ENCODE measurements at regions not wholly inside any gene's neighbourhood (a gene's known extent, or its start where the extent isn't known, plus 50 kb on each side); places are given as distances from the start of the nearest gene placed in this dataset.
"Not testable (repeated sequence)": the region's sequence is repeated elsewhere in the genome, so short reads cannot be mapped to it uniquely, and the experiment has no call there.

DNA sequence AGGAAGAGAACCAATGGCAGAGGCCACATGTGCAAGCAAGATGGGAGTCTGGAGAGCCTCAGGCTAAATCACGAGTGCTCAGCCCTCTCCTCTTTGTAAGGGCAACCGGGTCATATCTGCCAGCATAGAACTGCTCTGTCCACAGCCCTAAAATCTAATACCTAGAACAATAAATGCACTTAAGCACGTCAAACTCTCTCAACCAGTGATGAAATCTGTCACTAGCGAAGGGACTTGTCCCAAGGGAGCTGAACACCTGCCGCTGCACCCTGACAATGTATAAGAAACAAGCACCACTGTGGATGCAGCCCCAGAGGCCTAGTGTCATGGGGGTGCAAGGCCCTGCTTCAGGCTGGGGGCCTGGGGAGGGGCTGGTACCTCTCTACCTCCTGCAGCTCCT lies 82.5 kb downstream of the PRL start:
- Histone ChIP-seq H3K4me1 (no peaks in the 10 kb centered on the region), H3K4me2 (no peak overlapping the region), H3K9me3 (no peaks in the 10 kb centered on the region), H3K27ac (no peak overlapping the region), H3K4me3 (no peak overlapping the region)
- ATAC-seq (no peak), FAIRE-seq (no peak), DNase-seq (ENCODE audit: low read depth in 1 of 2, low spot score in 1 of 2) (no peak)
- CTCF ChIA-PET, result no interaction called here
- WGBS (ENCODE audit: missing lambda C conversion rate), result 74% methylated on average over 4 of the region's 5 CpGs
- POLR2A ChIA-PET, result no interaction called here
- TF ChIP-seq, protein P1, sequence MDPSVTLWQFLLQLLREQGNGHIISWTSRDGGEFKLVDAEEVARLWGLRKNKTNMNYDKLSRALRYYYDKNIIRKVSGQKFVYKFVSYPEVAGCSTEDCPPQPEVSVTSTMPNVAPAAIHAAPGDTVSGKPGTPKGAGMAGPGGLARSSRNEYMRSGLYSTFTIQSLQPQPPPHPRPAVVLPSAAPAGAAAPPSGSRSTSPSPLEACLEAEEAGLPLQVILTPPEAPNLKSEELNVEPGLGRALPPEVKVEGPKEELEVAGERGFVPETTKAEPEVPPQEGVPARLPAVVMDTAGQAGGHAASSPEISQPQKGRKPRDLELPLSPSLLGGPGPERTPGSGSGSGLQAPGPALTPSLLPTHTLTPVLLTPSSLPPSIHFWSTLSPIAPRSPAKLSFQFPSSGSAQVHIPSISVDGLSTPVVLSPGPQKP (IDR thresholded peaks at IDR 0.05; ENCODE audit: low read depth, low read length), result no peak

DNA sequence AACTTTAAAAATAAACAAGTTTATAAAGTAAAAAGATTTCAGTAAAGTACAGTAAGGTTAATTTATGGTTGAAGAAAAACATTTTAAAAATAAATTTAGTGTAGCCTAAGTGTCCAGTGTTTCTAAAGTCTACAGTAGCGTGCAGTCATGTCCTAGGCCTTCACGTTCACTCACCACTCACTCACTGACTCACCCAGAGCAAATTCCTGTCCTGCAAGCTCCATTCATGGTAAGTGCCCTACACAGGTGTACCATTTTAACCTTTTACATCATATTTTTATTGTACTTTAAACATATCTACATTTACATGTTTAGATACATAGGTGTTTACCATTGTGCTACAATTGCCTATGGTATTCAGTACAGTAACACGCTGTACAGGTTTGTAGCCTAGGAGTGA lies 81.4 kb downstream of the PRL start:
- POLR2A ChIA-PET; ATAC-seq; H3K4me2 ChIP-seq; DNase-seq (ENCODE audit: low read depth in 1 of 2, low spot score in 1 of 2); H3K27ac ChIP-seq; H3K4me1 ChIP-seq; H3K4me3 ChIP-seq; H3K9me3 ChIP-seq; FAIRE-seq: not testable (repeated sequence)
- 85% methylated on average over 3 of the region's 3 CpGs for WGBS (ENCODE audit: missing lambda C conversion rate)
- CTCF ChIA-PET, result interaction anchor here (1.0 kb wide), 1 partner anchor 13 kb away, joined by 3 read pairs; no protein-coding TSS in a partner anchor

DNA sequence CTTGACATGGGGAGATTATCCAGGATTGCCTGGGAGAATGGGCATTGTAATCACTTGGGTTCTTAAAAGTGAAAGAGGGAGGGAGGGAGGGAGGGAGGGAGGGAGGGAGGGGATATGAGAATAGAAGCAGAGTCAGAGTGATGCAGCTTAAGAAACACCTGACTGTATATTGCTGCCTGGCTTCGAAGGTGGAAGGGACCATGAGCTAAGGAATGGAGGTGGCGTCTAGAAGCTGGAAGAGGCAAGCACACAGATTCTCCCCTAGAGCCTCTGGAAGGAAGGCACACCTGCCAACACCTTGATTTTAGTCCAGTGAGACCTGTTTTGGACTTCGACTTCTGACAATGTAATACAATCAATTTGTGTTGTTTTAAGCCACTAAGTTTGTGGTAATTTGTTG lies 78.4 kb downstream of the PRL start:
- no peak for TF ChIP-seq FOSB (CRISPR knock-in tag; IDR thresholded peaks at IDR 0.05)
- TF ChIP-seq JUN (IDR thresholded peaks at IDR 0.05), result no peak
- TF ChIP-seq HOXB13 (CRISPR knock-in tag; IDR thresholded peaks at IDR 0.05; ENCODE audit: low read depth), result no peak
- WGBS (ENCODE audit: missing lambda C conversion rate), result 72% methylated on average over 3 of the region's 3 CpGs
- no peak overlapping the region for H3K4me3 ChIP-seq
- no peak for FAIRE-seq
- no peak for ATAC-seq
- no peak overlapping the region for H3K27ac ChIP-seq
- DNase-seq (ENCODE audit: low read depth in 1 of 2, low spot score in 1 of 2), result no peak
- ChIA-PET POLR2A (no interaction called here), CTCF (no interaction called here)
- peaks cover 10% of the 10 kb centered on the region; the same call in 2 of the 3 replicates for H3K4me1 ChIP-seq
- H3K9me3 ChIP-seq, result no peaks in the 10 kb centered on the region
- H3K4me2 ChIP-seq, result no peak overlapping the region

DNA sequence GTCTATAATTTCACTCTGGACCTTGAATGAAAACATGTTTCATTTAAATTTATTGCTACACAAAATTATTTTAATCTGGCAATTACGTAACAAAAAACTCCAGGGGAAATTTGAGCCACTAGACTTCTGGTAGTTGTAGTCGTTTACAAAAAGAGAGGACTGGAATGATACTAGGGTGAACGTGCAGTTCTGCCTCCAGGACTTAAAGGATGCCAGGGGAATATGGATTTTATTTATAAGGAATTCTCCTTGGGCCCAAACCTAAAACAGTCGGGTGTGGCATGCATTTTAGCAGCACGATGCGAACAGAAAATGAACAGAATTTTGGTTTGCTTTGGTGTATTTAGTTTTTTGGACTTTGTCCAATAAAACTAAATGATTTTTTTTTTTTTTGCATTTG lies 76.9 kb downstream of the PRL start:
- FAIRE-seq (no peak), ATAC-seq (no peak), DNase-seq (ENCODE audit: low read depth in 1 of 2, low spot score in 1 of 2) (no peak)
- H3K27ac ChIP-seq, result no peak overlapping the region
- TF ChIP-seq FOSB (CRISPR knock-in tag; IDR thresholded peaks at IDR 0.05), result no peak
- no peak for TF ChIP-seq EHF (CRISPR knock-in tag; IDR thresholded peaks at IDR 0.05)
- TF ChIP-seq, protein P2, sequence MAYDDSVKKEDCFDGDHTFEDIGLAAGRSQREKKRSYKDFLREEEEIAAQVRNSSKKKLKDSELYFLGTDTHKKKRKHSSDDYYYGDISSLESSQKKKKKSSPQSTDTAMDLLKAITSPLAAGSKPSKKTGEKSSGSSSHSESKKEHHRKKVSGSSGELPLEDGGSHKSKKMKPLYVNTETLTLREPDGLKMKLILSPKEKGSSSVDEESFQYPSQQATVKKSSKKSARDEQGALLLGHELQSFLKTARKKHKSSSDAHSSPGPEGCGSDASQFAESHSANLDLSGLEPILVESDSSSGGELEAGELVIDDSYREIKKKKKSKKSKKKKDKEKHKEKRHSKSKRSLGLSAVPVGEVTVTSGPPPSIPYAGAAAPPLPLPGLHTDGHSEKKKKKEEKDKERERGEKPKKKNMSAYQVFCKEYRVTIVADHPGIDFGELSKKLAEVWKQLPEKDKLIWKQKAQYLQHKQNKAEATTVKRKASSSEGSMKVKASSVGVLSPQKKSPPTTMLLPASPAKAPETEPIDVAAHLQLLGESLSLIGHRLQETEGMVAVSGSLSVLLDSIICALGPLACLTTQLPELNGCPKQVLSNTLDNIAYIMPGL (CRISPR knock-in tag; IDR thresholded peaks at IDR 0.05; ENCODE audit: borderline replicate concordance), result no peak
- no peak for TF ChIP-seq SMC3 (IDR thresholded peaks at IDR 0.05)
- TF ChIP-seq, protein P3, sequence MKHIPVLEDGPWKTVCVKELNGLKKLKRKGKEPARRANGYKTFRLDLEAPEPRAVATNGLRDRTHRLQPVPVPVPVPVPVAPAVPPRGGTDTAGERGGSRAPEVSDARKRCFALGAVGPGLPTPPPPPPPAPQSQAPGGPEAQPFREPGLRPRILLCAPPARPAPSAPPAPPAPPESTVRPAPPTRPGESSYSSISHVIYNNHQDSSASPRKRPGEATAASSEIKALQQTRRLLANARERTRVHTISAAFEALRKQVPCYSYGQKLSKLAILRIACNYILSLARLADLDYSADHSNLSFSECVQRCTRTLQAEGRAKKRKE (CRISPR knock-in tag; IDR thresholded peaks at IDR 0.05; ENCODE audit: low read depth), result no peak
- TF ChIP-seq EHMT2 (IDR thresholded peaks at IDR 0.05; ENCODE audit: low read depth), result no peak
- no peak for TF ChIP-seq KDM5A (IDR thresholded peaks at IDR 0.05)
- TF ChIP-seq CHD2 (IDR thresholded peaks at IDR 0.05; ENCODE audit: low read length, partially characterized antibody), result no peak
- TF ChIP-seq MYC (IDR thresholded peaks at IDR 0.05; ENCODE audit: borderline replicate concordance, low read length), result no peak
- TF ChIP-seq FOXS1 (CRISPR knock-in tag; IDR thresholded peaks at IDR 0.05), result no peak
- TF ChIP-seq, protein P4, sequence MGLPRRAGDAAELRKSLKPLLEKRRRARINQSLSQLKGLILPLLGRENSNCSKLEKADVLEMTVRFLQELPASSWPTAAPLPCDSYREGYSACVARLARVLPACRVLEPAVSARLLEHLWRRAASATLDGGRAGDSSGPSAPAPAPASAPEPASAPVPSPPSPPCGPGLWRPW (IDR thresholded peaks at IDR 0.05), result no peak
- no peak overlapping the region for H3K4me2 ChIP-seq
- CTCF ChIA-PET, result no interaction called here
- POLR2A ChIA-PET, result no interaction called here
- H3K4me1 ChIP-seq, result peaks cover 10% of the 10 kb centered on the region; the same call in 2 of the 3 replicates
- no peak overlapping the region for H3K4me3 ChIP-seq
- 77% methylated on average over 6 of the region's 6 CpGs for WGBS (ENCODE audit: missing lambda C conversion rate)
- H3K9me3 ChIP-seq, result no peaks in the 10 kb centered on the region

Measured in A549 (cell line).